Fibroblast of lung (primary cell): ENCODE measurements at regions not wholly inside any gene's neighbourhood (a gene's known extent, or its start where the extent isn't known, plus 50 kb on each side); places are given as distances from the start of the nearest gene placed in this dataset.

ENCODE experiments used
- EZH2 ChIP-seq: IDR thresholded peaks from 2 replicates; pipeline ENCODE4 v1.5.1; 2012; ENCODE audit warnings: low read length, control low read depth, mild to moderate bottlenecking; ENCODE audit errors: missing control alignments
- TF ChIP-seq, protein P1 (sequence below), 2 donors: IDR thresholded peaks in 1 of 2; conservative IDR thresholded peaks in 1 of 2; 1 replicate in 1 of 2; 2 replicates in 1 of 2; pipeline ENCODE4 v1.5.1; 2011 to 2012; ENCODE audit warnings: low read length in 2 of 2, control low read depth in 1 of 2, inconsistent platforms in 1 of 2, low read depth in 1 of 2, mild to moderate bottlenecking in 1 of 2

DNA sequence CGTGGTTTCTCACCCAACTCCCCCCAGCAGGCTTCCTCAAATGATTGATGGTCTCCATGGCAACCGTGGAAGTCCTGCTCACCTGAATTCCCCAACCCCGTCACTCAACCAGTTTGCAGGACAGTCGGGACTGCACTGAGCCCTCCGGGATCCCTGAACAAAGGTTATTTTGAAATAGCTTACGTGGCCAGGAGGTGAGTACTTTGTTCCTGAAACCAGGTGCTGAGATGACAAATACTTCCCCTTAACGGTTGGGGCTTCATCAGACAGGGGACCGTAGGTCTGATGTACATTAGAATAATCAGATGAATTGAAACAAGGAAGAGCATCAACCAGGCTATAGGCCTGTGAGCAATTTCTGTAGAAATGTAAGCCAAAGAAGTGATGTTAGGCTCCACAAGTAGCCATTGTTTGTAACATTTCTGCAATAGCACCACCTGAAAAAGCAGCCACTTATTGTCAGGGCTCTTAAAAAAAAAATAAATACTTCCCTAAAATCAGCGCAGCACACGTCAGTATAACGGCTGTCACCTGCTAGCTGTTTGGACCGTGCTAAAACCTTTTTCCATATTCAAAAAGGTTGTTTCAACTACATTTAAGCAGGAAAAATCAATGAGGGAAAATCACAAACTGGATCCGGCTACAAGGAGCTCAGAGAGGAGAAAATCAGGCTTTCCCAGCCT, 206.4 kb upstream of the ID2 start:
- TF ChIP-seq, protein P1, sequence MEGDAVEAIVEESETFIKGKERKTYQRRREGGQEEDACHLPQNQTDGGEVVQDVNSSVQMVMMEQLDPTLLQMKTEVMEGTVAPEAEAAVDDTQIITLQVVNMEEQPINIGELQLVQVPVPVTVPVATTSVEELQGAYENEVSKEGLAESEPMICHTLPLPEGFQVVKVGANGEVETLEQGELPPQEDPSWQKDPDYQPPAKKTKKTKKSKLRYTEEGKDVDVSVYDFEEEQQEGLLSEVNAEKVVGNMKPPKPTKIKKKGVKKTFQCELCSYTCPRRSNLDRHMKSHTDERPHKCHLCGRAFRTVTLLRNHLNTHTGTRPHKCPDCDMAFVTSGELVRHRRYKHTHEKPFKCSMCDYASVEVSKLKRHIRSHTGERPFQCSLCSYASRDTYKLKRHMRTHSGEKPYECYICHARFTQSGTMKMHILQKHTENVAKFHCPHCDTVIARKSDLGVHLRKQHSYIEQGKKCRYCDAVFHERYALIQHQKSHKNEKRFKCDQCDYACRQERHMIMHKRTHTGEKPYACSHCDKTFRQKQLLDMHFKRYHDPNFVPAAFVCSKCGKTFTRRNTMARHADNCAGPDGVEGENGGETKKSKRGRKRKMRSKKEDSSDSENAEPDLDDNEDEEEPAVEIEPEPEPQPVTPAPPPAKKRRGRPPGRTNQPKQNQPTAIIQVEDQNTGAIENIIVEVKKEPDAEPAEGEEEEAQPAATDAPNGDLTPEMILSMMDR (conservative IDR thresholded peaks at IDR 0.05 in 1 of 2, IDR thresholded peaks at IDR 0.05 in 1 of 2; ENCODE audit: low read depth in 1 of 2, low read length in 2 of 2): no peak
- TF ChIP-seq EZH2: no peak
